ENCODE measurements at regions not wholly inside any gene's neighbourhood (a gene's known extent, or its start where the extent isn't known, plus 50 kb on each side); places are given as distances from the start of the nearest gene placed in this dataset.

DNA sequence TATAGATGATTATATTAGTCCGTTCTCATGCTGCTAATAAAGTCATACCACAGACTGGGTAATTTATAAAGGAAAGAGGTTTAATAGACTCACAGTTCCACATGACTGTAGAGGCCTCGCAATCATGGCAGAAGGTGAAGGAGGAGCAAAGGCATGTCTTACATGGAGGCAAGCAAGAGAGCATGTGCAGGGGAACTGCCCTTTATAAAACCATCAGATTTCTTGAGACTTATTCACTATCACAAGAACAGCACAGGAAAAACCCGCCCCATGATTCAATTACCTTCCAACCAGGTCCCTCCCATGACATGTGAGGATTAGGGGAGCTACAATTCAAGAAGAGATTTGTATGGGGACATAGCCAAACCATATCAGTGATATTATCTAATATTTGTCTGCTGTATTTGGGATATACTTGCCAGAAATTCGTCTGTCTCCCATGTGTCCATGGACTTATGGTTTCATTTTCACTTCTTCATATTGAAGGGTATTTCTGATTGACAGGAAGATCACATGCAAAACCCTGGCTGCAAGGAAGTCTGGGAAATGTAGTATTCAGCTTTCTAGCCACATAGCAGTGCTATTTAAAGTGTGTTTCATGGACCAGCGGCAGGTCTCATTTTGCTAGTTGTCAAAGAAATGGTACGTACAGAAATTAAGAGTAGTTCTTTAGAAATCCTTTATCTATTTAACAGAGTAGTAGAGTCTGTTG, 50.5 kb upstream of the PAK5 start:
- no peak overlapping the region for H3K27ac ChIP-seq (ENCODE audit: low read depth, low read length)
- CTCF ChIA-PET, result no interaction called here
- POLR2A ChIA-PET, result no interaction called here
- no peak overlapping the region for H3K4me3 ChIP-seq (ENCODE audit: low read length)
- H3K4me1 ChIP-seq (ENCODE audit: insufficient read depth, low read length), result no peaks in the 10 kb centered on the region
- Mint-ChIP-seq H3K9me3 (peaks cover 0 to 16% (median 0%) of the 10 kb centered on the region in 5 donors), H3K27me3 (peaks cover 0 to 2% of the 10 kb centered on the region in 2 donors), H3K4me1 (peaks cover 5 to 12% (median 8%) of the 10 kb centered on the region in 3 donors), H3K4me3 (peak overlapping the region in 2 of 7 donors; percentile 32 to 45), H3K27ac (no peak overlapping the region), H3K36me3 (peaks cover 0 to 3% (median 0%) of the 10 kb centered on the region in 3 donors)
- H3K27me3 ChIP-seq (ENCODE audit: insufficient read depth, low read length, poor library complexity, severe bottlenecking), result no peaks in the 10 kb centered on the region
- no peaks in the 10 kb centered on the region for H3K9me3 ChIP-seq (ENCODE audit: low read length)
- H3K36me3 ChIP-seq (ENCODE audit: insufficient read depth, low read length), result no peaks in the 10 kb centered on the region
- no peak for DNase-seq
